ENCODE measurements at regions not wholly inside any gene's neighbourhood (a gene's known extent, or its start where the extent isn't known, plus 50 kb on each side); places are given as distances from the start of the nearest gene placed in this dataset.

DNA sequence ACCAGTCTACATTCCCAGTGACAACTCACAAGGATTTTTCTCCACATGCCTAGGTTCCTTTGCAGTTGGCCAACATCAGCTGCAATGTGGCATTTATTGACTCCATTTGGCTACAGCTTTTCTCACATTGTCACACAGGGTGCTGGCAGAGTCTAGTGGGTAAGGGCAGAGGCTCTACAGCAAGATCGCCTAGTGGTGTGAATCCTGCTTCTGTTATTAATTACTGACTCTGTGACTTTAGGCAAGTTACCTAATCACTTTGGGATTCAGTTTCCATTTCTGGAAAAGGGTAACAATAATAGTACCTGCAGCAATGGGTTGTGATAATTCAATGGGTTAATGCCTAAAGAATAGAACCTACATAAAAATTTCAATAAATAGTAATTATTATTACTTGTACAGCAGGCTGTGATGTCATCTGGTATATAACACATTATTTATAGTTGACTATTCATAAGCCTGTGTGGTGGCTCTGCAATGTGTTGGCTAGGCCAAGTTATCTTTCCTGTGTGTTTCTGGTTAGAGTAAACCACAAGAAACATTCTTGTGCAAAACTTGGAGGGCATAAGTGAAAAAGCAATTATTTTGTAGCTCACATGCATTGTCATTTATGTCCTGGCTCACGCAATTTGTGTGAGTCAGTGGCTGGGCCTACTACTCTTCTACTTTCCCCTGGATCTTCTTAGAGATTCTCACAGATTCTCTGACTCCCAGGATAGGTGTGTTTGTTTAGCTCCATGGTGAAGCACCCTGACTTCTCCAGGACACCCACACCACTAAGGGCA, 59.5 kb downstream of the PTGS2 start:
- H3K27ac ChIP-seq (ENCODE audit: low read depth, low read length), result no peak overlapping the region
- TF ChIP-seq, protein P1, sequence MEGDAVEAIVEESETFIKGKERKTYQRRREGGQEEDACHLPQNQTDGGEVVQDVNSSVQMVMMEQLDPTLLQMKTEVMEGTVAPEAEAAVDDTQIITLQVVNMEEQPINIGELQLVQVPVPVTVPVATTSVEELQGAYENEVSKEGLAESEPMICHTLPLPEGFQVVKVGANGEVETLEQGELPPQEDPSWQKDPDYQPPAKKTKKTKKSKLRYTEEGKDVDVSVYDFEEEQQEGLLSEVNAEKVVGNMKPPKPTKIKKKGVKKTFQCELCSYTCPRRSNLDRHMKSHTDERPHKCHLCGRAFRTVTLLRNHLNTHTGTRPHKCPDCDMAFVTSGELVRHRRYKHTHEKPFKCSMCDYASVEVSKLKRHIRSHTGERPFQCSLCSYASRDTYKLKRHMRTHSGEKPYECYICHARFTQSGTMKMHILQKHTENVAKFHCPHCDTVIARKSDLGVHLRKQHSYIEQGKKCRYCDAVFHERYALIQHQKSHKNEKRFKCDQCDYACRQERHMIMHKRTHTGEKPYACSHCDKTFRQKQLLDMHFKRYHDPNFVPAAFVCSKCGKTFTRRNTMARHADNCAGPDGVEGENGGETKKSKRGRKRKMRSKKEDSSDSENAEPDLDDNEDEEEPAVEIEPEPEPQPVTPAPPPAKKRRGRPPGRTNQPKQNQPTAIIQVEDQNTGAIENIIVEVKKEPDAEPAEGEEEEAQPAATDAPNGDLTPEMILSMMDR (IDR thresholded peaks at IDR 0.05; ENCODE audit: low read depth, low read length), result no peak
- H3K9me3 ChIP-seq (ENCODE audit: control insufficient read depth, insufficient read depth, low read length), result no peaks in the 10 kb centered on the region
- CTCF ChIA-PET, result interaction anchor here (0.5 to 1.2 kb wide), 3 partner anchors 12 to 216 kb away, joined by 3 to 5 read pairs (median 3); no protein-coding TSS in a partner anchor
- POLR2A ChIA-PET, result no interaction called here
- no peak overlapping the region for H3K4me3 ChIP-seq (ENCODE audit: low read depth, low read length)
- H3K27me3 ChIP-seq (ENCODE audit: control insufficient read depth, insufficient read depth, low read length), result no peaks in the 10 kb centered on the region
- DNase-seq (ENCODE audit: low read depth, low spot score), result peak; percentile 26

- Histone ChIP-seq H3K27ac (ENCODE audit: low read depth, low read length) (no peak overlapping the region), H3K27me3 (ENCODE audit: control insufficient read depth, insufficient read depth, low read length) (no peaks in the 10 kb centered on the region), H3K4me3 (ENCODE audit: low read depth, low read length) (no peak overlapping the region), H3K9me3 (ENCODE audit: control insufficient read depth, insufficient read depth, low read length) (no peaks in the 10 kb centered on the region)
- no peak for DNase-seq (ENCODE audit: low read depth, low spot score)
- POLR2A ChIA-PET, result no interaction called here
- TF ChIP-seq, protein P1 (IDR thresholded peaks at IDR 0.05; ENCODE audit: low read depth, low read length), result no peak
- CTCF ChIA-PET, result interaction anchor here (0.5 kb wide), 1 partner anchor 368 kb away, joined by 3 read pairs; no protein-coding TSS in a partner anchor
Measured at GRCh38 chr1:186618401-186619170, 61.6 kb downstream of the PTGS2 start.

GRCh38 chr1:186617926-186618325, 62.3 kb downstream of the PTGS2 start:
- CTCF ChIA-PET, result interaction anchor here (0.5 kb wide), 1 partner anchor 368 kb away, joined by 3 read pairs; no protein-coding TSS in a partner anchor
- no peak for DNase-seq (ENCODE audit: low read depth, low spot score)
- Histone ChIP-seq H3K27me3 (ENCODE audit: control insufficient read depth, insufficient read depth, low read length) (no peaks in the 10 kb centered on the region), H3K9me3 (ENCODE audit: control insufficient read depth, insufficient read depth, low read length) (no peaks in the 10 kb centered on the region), H3K4me3 (ENCODE audit: low read depth, low read length) (no peak overlapping the region), H3K27ac (ENCODE audit: low read depth, low read length) (no peak overlapping the region)
- TF ChIP-seq, protein P1 (IDR thresholded peaks at IDR 0.05; ENCODE audit: low read depth, low read length), result no peak
- POLR2A ChIA-PET, result no interaction called here

DNA sequence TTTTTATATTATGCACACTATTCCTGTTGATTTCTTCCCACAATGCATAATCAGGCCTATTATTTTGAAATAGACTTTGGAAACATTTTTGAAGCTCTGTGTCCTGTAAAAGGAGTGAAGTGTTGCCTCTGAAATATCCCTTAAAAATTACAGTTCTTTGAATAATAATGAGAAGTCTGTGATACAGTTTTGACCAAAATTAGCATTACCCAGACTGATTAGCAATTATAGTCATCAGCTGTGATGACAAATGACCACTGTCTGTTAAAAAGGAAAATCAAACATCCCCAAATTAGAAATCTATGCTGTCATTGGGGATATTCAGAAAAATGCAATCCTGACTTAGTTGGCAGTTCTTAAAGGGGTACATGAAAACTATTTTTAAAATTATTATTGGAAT, 63.7 kb downstream of the PTGS2 start:
- Histone ChIP-seq H3K27me3 (ENCODE audit: control insufficient read depth, insufficient read depth, low read length) (no peaks in the 10 kb centered on the region), H3K27ac (ENCODE audit: low read depth, low read length) (no peak overlapping the region), H3K9me3 (ENCODE audit: control insufficient read depth, insufficient read depth, low read length) (no peaks in the 10 kb centered on the region), H3K4me3 (ENCODE audit: low read depth, low read length) (no peak overlapping the region)
- ChIA-PET POLR2A (no interaction called here), CTCF (interaction anchor here (0.8 kb wide), 1 partner anchor 11 kb away, joined by 3 read pairs; no protein-coding TSS in a partner anchor)
- TF ChIP-seq, protein P1 (IDR thresholded peaks at IDR 0.05; ENCODE audit: low read depth, low read length), result no peak
- no peak for DNase-seq (ENCODE audit: low read depth, low spot score)

- CTCF ChIA-PET, result interaction anchor here (0.7 to 1.5 kb wide), 3 partner anchors 211 to 371 kb away, joined by 3 to 5 read pairs (median 4); no protein-coding TSS in a partner anchor
Measured at GRCh38 chr1:186615332-186615731, 64.9 kb downstream of the PTGS2 start.

More at GRCh38 chr1:186615332-186615731, 64.9 kb downstream of the PTGS2 start:
- DNase-seq (ENCODE audit: low read depth, low spot score), result no peak
- no peak overlapping the region for H3K4me3 ChIP-seq (ENCODE audit: low read depth, low read length)
- H3K27ac ChIP-seq (ENCODE audit: low read depth, low read length), result no peak overlapping the region
- no peaks in the 10 kb centered on the region for H3K27me3 ChIP-seq (ENCODE audit: control insufficient read depth, insufficient read depth, low read length)
- POLR2A ChIA-PET, result no interaction called here
- TF ChIP-seq, protein P1 (IDR thresholded peaks at IDR 0.05; ENCODE audit: low read depth, low read length), result no peak
- H3K9me3 ChIP-seq (ENCODE audit: control insufficient read depth, insufficient read depth, low read length), result no peaks in the 10 kb centered on the region

Measured in AG04450 (cell line).